ENCODE measurements at regions not wholly inside any gene's neighbourhood (a gene's known extent, or its start where the extent isn't known, plus 50 kb on each side); places are given as distances from the start of the nearest gene placed in this dataset.

- TF ChIP-seq POLR2A (IDR thresholded peaks at IDR 0.05; ENCODE audit: low read length) (no peak), CTCF (IDR thresholded peaks at IDR 0.05) (no peak), CHD2 (IDR thresholded peaks at IDR 0.05; ENCODE audit: low read length, partially characterized antibody) (no peak), MAX (IDR thresholded peaks at IDR 0.05) (no peak), GATA3 (IDR thresholded peaks at IDR 0.05; ENCODE audit: borderline replicate concordance) (no peak)
Observed at GRCh38 chrX:122248681-122249080, 935.4 kb upstream of the GRIA3 start.
